Uterus (tissue), 3 donors: ENCODE measurements at regions not wholly inside any gene's neighbourhood (a gene's known extent, or its start where the extent isn't known, plus 50 kb on each side); places are given as distances from the start of the nearest gene placed in this dataset.
"Not testable (repeated sequence)": the region's sequence is repeated elsewhere in the genome, so short reads cannot be mapped to it uniquely, and the experiment has no call there.

Experiments used
- DNase-seq, 2 donors: peaks; one replicate each; pipeline ENCODE4 v3.0.0-alpha.2; 2019 to 2020
- H3K27ac ChIP-seq, 2 donors: fragments of 200-600 bp; sonication (generic); 1 replicate in 1 of 2; 2 replicates in 1 of 2; pipeline ENCODE4 v1.5.1; 2016 to 2018
- H3K27me3 ChIP-seq, 2 donors: fragments of 200-600 bp; sonication (generic); one replicate each; pipeline ENCODE4 v1.5.1; 2018 to 2019; ENCODE audit warnings: control low read depth in 1 of 2
- H3K36me3 ChIP-seq, 2 donors: fragments of 200-600 bp; sonication (generic); one replicate each; pipeline ENCODE4 v1.5.1; 2019; ENCODE audit warnings: control low read depth in 1 of 2
- H3K4me1 ChIP-seq, 2 donors: fragments of 200-600 bp; sonication (generic); one replicate each; pipeline ENCODE4 v1.5.1; 2018 to 2019; ENCODE audit warnings: control low read depth in 1 of 2
- H3K4me3 ChIP-seq, 2 donors: fragments of 200-600 bp; sonication (generic); 1 replicate in 1 of 2; 2 replicates in 1 of 2; pipeline ENCODE4 v1.5.1; 2018 to 2019; ENCODE audit warnings: mild to moderate bottlenecking in 1 of 2
- H3K9me3 ChIP-seq, 2 donors: fragments of 200-600 bp; sonication (generic); one replicate each; pipeline ENCODE4 v1.5.1; 2019; ENCODE audit warnings: control low read depth in 1 of 2
- CTCF ChIP-seq, 4 experiments: fragments of 200-600 bp in 2 of 4; fragments of 450-650 bp in 2 of 4; sonication (generic) in 2 of 4; IDR thresholded peaks; one replicate each; pipeline ENCODE4 v1.5.1; 2016 to 2019; ENCODE audit warnings: antibody characterized with exemption in 4 of 4, mild to moderate bottlenecking in 2 of 4, moderate library complexity in 1 of 4
- POLR2A ChIP-seq, 2 donors: fragments of 450-650 bp; IDR thresholded peaks; one replicate each; pipeline ENCODE4 v1.6.1; 2016; ENCODE audit warnings: antibody characterized with exemption in 2 of 2, mild to moderate bottlenecking in 1 of 2, moderate library complexity in 1 of 2
- intact Hi-C: fragments of 100-400 bp; cut with DNase I; formaldehyde crosslinking; loops from one replicate; pipeline ENCODE4 v1.15.1; 2023; ENCODE audit warnings: low total_unique reads
- donor health status: DM: yes; HTN: yes; CAD: no.

GRCh38 chr12:84035766-84036165 lies 876.8 kb downstream of the SLC6A15 start:
- no peaks in the 10 kb centered on the region for H3K4me1 ChIP-seq
- H3K27ac ChIP-seq: no peak overlapping the region
- no peaks in the 10 kb centered on the region for H3K27me3 ChIP-seq
- DNase-seq: no peak
- intact Hi-C loops: no loop called here
- no peak overlapping the region for H3K4me3 ChIP-seq
- TF ChIP-seq POLR2A (IDR thresholded peaks at IDR 0.05) (no peak), CTCF (IDR thresholded peaks at IDR 0.05) (no peak)
- no peaks in the 10 kb centered on the region for H3K36me3 ChIP-seq
- H3K9me3 ChIP-seq: no peaks in the 10 kb centered on the region

GRCh38 chr12:84034871-84035270 lies 877.7 kb downstream of the SLC6A15 start:
- no peaks in the 10 kb centered on the region for H3K9me3 ChIP-seq
- H3K27ac ChIP-seq: no peak overlapping the region
- no peak for DNase-seq
- no peaks in the 10 kb centered on the region for H3K4me1 ChIP-seq
- intact Hi-C loops: no loop called here
- H3K4me3 ChIP-seq: no peak overlapping the region
- no peaks in the 10 kb centered on the region for H3K27me3 ChIP-seq
- TF ChIP-seq CTCF (IDR thresholded peaks at IDR 0.05): no peak
- TF ChIP-seq POLR2A (IDR thresholded peaks at IDR 0.05): no peak
- H3K36me3 ChIP-seq: no peaks in the 10 kb centered on the region

- DNase-seq: no peak
- Histone ChIP-seq H3K9me3 (no peaks in the 10 kb centered on the region), H3K27ac (no peak overlapping the region), H3K4me3 (no peak overlapping the region), H3K27me3 (no peaks in the 10 kb centered on the region), H3K36me3 (no peaks in the 10 kb centered on the region), H3K4me1 (no peaks in the 10 kb centered on the region)
- TF ChIP-seq POLR2A (IDR thresholded peaks at IDR 0.05) (no peak), CTCF (IDR thresholded peaks at IDR 0.05) (no peak)
- intact Hi-C loops: no loop called here
Observed at GRCh38 chr12:84033162-84033561, 879.4 kb downstream of the SLC6A15 start.

- H3K4me1 ChIP-seq, H3K27me3 ChIP-seq, intact Hi-C loops, DNase-seq, H3K27ac ChIP-seq, H3K9me3 ChIP-seq, H3K36me3 ChIP-seq, H3K4me3 ChIP-seq: not testable (repeated sequence)
Observed at GRCh38 chr12:84018556-84019179, 893.9 kb downstream of the SLC6A15 start.

- intact Hi-C loops: no loop called here
Observed at GRCh38 chr12:84016956-84017355, 895.6 kb downstream of the SLC6A15 start.

More at GRCh38 chr12:84016956-84017355, 895.6 kb downstream of the SLC6A15 start:
- H3K9me3 ChIP-seq: no peaks in the 10 kb centered on the region
- H3K4me3 ChIP-seq: no peak overlapping the region
- H3K27ac ChIP-seq: no peak overlapping the region
- H3K27me3 ChIP-seq: no peaks in the 10 kb centered on the region
- TF ChIP-seq CTCF (IDR thresholded peaks at IDR 0.05): no peak
- no peak for TF ChIP-seq POLR2A (IDR thresholded peaks at IDR 0.05)
- H3K36me3 ChIP-seq: no peaks in the 10 kb centered on the region
- no peak for DNase-seq
- no peaks in the 10 kb centered on the region for H3K4me1 ChIP-seq
